ENCODE measurements at regions not wholly inside any gene's neighbourhood (a gene's known extent, or its start where the extent isn't known, plus 50 kb on each side); places are given as distances from the start of the nearest gene placed in this dataset.
"Not testable (repeated sequence)": the region's sequence is repeated elsewhere in the genome, so short reads cannot be mapped to it uniquely, and the experiment has no call there.

DNA sequence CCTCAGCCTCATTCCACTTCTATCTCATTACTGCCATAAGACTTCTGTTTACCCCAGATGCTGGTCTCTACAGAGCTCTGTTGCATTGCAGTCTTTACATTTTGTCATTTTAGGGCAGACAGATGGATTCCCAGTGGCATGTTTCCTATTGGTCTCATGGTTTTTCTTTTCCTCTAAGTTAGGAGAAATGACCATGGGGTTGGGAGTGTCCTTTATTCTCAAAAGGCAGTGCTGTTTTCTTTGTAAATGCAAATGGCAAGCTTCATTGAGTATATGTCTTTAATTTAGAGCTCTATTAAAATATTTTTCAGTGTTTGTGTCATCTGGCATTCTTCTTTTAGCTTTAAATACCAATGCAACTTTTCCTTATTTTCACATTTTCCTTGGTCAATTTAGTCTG is 57.0 kb downstream of the MSTN start:
- Histone ChIP-seq H3K9ac (ENCODE audit: low read depth, low read length) (no peak overlapping the region), H3K27me3 (ENCODE audit: control insufficient read depth, insufficient read depth, low read length) (no peaks in the 10 kb centered on the region), H3K4me1 (ENCODE audit: control insufficient read depth, insufficient read depth, low read length) (peaks cover 6% of the 10 kb centered on the region), H3K9me3 (replicated peaks; ENCODE audit: low read length) (no peaks in the 10 kb centered on the region), H3K4me3 (ENCODE audit: low read length) (no peak overlapping the region), H3K36me3 (ENCODE audit: insufficient read depth, low read length) (no peaks in the 10 kb centered on the region), H3K4me2 (ENCODE audit: low read length) (no peak overlapping the region)

DNA sequence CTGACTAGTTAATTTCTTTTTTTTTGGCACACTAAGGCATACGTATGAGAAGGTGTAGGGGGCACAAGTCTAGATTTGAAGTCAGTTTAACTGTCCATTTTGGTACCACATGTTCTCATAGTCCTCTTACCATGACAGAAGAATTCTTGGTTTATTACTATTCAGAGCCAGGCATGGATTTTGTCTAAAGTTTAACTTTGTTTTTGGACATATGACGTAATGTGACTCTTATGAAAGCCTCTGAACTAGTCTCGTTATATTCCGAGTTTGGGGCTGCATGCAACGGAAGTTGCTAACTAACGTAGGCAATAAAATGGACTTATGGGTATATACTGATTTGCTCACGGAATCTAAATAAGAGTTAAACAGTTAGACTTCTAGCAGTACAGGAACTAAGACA is 62.9 kb downstream of the MSTN start:
- Histone ChIP-seq H3K4me3 (ENCODE audit: low read length) (no peak overlapping the region), H3K9me3 (replicated peaks; ENCODE audit: low read length) (peaks cover 5% of the 10 kb centered on the region), H3K9ac (ENCODE audit: low read depth, low read length) (no peak overlapping the region), H3K4me2 (ENCODE audit: low read length) (no peak overlapping the region), H3K27me3 (ENCODE audit: control insufficient read depth, insufficient read depth, low read length) (no peaks in the 10 kb centered on the region), H3K36me3 (ENCODE audit: insufficient read depth, low read length) (no peaks in the 10 kb centered on the region), H3K4me1 (ENCODE audit: control insufficient read depth, insufficient read depth, low read length) (no peaks in the 10 kb centered on the region)

GRCh38 chr2:189998665-189999064 is 63.9 kb downstream of the MSTN start:
- not testable (repeated sequence) for H3K4me3 ChIP-seq (ENCODE audit: low read length)

DNA sequence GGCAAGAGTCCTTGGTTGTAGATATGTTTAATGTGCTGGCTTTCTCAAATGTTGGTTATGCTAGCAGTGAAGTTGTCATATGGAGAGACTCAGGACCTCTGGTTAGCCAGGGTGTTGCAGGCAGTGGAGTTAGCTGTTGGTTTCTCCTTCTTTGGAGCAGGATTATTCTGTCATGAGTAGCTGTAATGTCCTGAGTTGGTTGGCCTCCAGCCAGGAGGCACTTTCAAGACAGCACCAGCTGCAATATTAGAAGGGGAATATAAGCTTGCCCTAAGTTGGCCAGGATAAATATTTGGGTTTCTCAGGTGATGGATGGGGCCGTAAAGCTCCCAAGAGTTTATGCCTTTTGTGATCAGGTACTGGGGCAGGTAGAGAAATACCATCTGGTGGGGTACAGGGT is 65.5 kb downstream of the MSTN start:
- Histone ChIP-seq H3K4me3 (ENCODE audit: low read length) (no peak overlapping the region), H3K36me3 (ENCODE audit: insufficient read depth, low read length) (no peaks in the 10 kb centered on the region), H3K4me1 (ENCODE audit: control insufficient read depth, insufficient read depth, low read length) (no peaks in the 10 kb centered on the region), H3K4me2 (ENCODE audit: low read length) (no peak overlapping the region), H3K27me3 (ENCODE audit: control insufficient read depth, insufficient read depth, low read length) (no peaks in the 10 kb centered on the region), H3K9me3 (replicated peaks; ENCODE audit: low read length) (peaks cover 5% of the 10 kb centered on the region), H3K9ac (ENCODE audit: low read depth, low read length) (no peak overlapping the region)

More at GRCh38 chr2:189998665-189999064, 63.9 kb downstream of the MSTN start:
- H3K9me3 ChIP-seq (replicated peaks; ENCODE audit: low read length); H3K4me2 ChIP-seq (ENCODE audit: low read length); H3K9ac ChIP-seq (ENCODE audit: low read depth, low read length); H3K27me3 ChIP-seq (ENCODE audit: control insufficient read depth, insufficient read depth, low read length); H3K36me3 ChIP-seq (ENCODE audit: insufficient read depth, low read length); H3K4me1 ChIP-seq (ENCODE audit: control insufficient read depth, insufficient read depth, low read length): not testable (repeated sequence)

DNA sequence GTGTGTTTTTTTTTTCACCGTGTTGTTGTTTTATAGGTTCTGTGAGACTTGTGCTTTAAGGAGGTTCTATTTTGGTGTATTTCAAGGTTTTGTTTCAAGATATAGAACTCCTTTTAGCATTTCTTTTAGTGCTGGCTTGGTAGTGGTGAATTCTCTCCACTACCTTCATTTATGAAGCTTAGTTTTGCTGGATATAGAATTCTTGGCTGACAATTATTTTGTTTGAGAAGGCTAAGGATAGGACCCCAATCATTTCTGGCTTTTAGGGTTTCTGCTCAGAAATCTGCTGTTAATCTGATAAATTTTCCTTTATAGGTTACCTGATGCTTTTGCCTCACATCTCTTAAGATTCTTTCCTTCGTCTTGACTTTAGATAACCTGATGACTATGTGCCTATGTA is 66.8 kb downstream of the MSTN start:
- Histone ChIP-seq H3K4me1 (ENCODE audit: control insufficient read depth, insufficient read depth, low read length) (no peaks in the 10 kb centered on the region), H3K9ac (ENCODE audit: low read depth, low read length) (no peak overlapping the region), H3K4me3 (ENCODE audit: low read length) (no peak overlapping the region), H3K36me3 (ENCODE audit: insufficient read depth, low read length) (no peaks in the 10 kb centered on the region), H3K27me3 (ENCODE audit: control insufficient read depth, insufficient read depth, low read length) (no peaks in the 10 kb centered on the region), H3K9me3 (replicated peaks; ENCODE audit: low read length) (peaks cover 5% of the 10 kb centered on the region), H3K4me2 (ENCODE audit: low read length) (no peak overlapping the region)

DNA sequence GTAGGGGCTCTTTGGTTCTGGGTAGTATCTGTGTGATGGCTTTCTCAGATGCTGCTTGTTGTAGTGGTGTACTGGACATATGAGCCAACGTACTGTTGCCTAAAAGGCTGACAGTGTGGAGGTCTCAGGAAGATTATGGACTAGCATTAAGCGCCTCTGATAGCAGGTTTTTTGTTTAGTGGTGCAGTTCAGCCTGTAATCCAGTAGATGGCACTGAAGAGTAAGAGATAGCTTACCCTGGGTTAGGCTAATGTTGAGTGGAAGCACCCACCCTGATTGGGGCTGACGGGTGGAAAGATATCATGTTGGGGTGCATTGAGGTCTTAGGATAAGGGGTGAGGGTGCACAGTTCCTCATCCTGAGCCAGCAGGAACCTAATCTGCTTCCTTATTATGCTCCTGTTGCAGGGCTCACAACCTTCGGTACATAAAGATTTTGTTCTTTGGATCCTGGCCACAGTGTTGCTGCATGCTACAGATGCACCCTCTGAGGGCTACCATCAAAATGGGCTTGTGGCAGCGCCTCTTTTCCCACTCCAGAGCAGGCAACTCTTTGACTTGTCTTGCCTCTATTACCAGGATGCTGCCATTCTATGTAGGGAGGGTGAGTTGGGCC is 79.6 kb downstream of the MSTN start:
- Histone ChIP-seq H3K36me3 (ENCODE audit: insufficient read depth, low read length) (no peaks in the 10 kb centered on the region), H3K4me3 (ENCODE audit: low read length) (no peak overlapping the region), H3K9ac (ENCODE audit: low read depth, low read length) (no peak overlapping the region), H3K4me2 (ENCODE audit: low read length) (no peak overlapping the region), H3K27me3 (ENCODE audit: control insufficient read depth, insufficient read depth, low read length) (no peaks in the 10 kb centered on the region), H3K9me3 (replicated peaks; ENCODE audit: low read length) (peaks cover 15% of the 10 kb centered on the region), H3K4me1 (ENCODE audit: control insufficient read depth, insufficient read depth, low read length) (no peaks in the 10 kb centered on the region)

DNA sequence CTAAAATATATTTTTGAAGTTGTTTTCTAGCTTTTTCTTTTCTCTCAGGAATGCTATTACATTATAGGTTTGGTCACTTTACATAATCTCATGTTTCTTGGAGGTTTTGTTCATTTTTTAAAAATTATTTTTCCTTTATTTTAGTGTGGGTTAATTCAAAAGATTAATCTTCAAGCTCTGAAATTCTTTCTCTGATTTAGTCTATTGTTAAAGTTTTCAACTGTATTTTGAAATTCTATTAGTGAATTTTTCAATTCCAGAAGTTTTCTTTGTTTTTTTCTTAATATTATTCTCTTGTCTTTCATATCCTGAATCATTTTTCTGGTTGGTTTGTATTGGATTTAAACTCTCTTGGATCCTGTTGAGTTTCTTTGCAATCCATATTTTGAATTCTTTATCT is 80.4 kb downstream of the MSTN start:
- H3K4me1 ChIP-seq (ENCODE audit: control insufficient read depth, insufficient read depth, low read length) = no peaks in the 10 kb centered on the region
- peaks cover 15% of the 10 kb centered on the region for H3K9me3 ChIP-seq (replicated peaks; ENCODE audit: low read length)
- no peaks in the 10 kb centered on the region for H3K36me3 ChIP-seq (ENCODE audit: insufficient read depth, low read length)
- no peak overlapping the region for H3K4me3 ChIP-seq (ENCODE audit: low read length)
- H3K9ac ChIP-seq (ENCODE audit: low read depth, low read length) = no peak overlapping the region
- H3K27me3 ChIP-seq (ENCODE audit: control insufficient read depth, insufficient read depth, low read length) = no peaks in the 10 kb centered on the region
- no peak overlapping the region for H3K4me2 ChIP-seq (ENCODE audit: low read length)

DNA sequence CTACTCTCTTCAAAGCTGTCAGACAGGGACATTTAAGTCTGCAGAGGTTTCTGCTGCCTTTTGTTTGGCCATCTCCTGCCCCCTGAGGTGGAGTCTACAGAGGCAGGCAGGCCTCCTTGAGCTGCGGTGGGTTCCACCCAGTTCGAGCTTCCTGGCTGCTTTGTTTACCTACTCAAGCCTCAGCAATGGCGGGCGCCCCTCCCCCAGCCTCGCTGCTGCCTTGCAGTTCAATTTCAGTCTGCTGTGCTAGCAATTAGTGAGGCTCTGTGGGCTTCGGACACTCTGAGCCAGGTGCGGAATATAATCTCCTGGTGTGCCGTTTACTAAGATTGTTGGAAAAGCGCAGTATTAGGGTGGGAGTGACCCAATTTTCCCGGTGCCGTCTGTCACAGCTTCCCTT is 86.0 kb downstream of the MSTN start:
- H3K4me2 ChIP-seq (ENCODE audit: low read length); H3K36me3 ChIP-seq (ENCODE audit: insufficient read depth, low read length); H3K4me1 ChIP-seq (ENCODE audit: control insufficient read depth, insufficient read depth, low read length); H3K9me3 ChIP-seq (replicated peaks; ENCODE audit: low read length); H3K27me3 ChIP-seq (ENCODE audit: control insufficient read depth, insufficient read depth, low read length); H3K4me3 ChIP-seq (ENCODE audit: low read length); H3K9ac ChIP-seq (ENCODE audit: low read depth, low read length): not testable (repeated sequence)

DNA sequence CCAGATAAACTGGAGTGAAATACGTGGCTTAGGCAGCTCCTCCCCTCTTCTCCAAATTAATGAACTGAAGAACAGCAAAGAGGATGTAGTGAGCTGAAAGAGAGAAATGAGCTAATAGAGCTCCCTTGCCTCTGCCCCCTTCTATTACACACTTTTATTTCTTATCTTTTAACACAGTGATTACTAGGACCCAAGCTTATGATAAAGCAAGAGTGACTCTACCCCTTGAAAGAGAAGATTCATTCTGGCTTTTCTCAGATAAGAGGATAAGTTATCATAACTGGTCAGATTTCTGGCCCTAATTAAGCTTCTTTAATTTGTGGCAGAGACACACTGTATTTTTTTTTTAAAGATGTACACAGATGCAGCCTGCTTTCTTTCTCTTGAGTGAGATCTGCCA is 102.2 kb downstream of the MSTN start:
- Histone ChIP-seq H3K9ac (ENCODE audit: low read depth, low read length) (no peak overlapping the region), H3K4me3 (ENCODE audit: low read length) (no peak overlapping the region), H3K9me3 (replicated peaks; ENCODE audit: low read length) (no peaks in the 10 kb centered on the region), H3K36me3 (ENCODE audit: insufficient read depth, low read length) (no peaks in the 10 kb centered on the region), H3K4me2 (ENCODE audit: low read length) (no peak overlapping the region), H3K4me1 (ENCODE audit: control insufficient read depth, insufficient read depth, low read length) (no peaks in the 10 kb centered on the region), H3K27me3 (ENCODE audit: control insufficient read depth, insufficient read depth, low read length) (no peaks in the 10 kb centered on the region)

DNA sequence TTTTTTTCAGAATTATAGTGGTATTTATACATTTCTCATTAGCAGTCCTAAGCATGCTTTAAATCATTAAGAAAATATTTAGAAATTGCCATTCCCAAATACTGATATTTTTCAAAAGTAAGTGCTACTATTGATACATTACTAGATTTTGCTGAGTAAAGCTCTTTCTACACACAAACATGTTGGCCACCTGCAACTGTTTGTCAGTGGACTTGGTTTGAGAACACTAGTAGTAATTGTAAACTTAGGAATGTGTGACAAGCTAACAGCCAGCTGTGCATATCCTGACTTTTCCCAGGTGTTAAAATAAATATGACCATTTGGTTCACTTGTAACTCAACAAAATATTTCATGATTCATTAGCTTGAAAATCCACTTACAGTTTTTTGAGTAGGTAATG is 103.1 kb downstream of the MSTN start:
- no peaks in the 10 kb centered on the region for H3K9me3 ChIP-seq (replicated peaks; ENCODE audit: low read length)

DNA sequence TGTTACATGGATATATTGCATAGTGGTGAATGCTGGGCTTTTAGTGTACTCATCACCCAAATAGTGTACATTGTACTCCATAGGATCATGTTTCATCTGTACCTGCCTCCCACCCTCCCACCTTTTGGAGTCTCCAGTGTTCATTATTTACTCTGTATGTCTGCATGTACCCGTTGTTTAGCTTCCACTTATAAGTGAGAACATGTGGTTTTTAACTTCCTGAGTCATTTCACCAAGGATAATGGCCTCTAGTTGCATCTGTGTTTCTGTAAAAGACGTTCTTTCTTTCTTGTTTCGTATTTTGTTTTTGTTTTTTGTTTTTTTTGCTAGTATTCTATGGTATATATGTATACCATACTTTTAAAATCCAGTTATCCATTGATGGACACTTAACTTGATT is 107.5 kb downstream of the MSTN start:
- Histone ChIP-seq H3K9me3 (replicated peaks; ENCODE audit: low read length) (no peaks in the 10 kb centered on the region), H3K9ac (ENCODE audit: low read depth, low read length) (no peak overlapping the region), H3K4me1 (ENCODE audit: control insufficient read depth, insufficient read depth, low read length) (no peaks in the 10 kb centered on the region), H3K36me3 (ENCODE audit: insufficient read depth, low read length) (no peaks in the 10 kb centered on the region), H3K27me3 (ENCODE audit: control insufficient read depth, insufficient read depth, low read length) (no peaks in the 10 kb centered on the region), H3K4me2 (ENCODE audit: low read length) (no peak overlapping the region), H3K4me3 (ENCODE audit: low read length) (no peak overlapping the region)

More for the DNA sequence above, 103.1 kb downstream of the MSTN start:
- Histone ChIP-seq H3K36me3 (ENCODE audit: insufficient read depth, low read length) (no peaks in the 10 kb centered on the region), H3K27me3 (ENCODE audit: control insufficient read depth, insufficient read depth, low read length) (no peaks in the 10 kb centered on the region), H3K4me2 (ENCODE audit: low read length) (no peak overlapping the region), H3K4me3 (ENCODE audit: low read length) (no peak overlapping the region), H3K4me1 (ENCODE audit: control insufficient read depth, insufficient read depth, low read length) (no peaks in the 10 kb centered on the region), H3K9ac (ENCODE audit: low read depth, low read length) (no peak overlapping the region)

GRCh38 chr2:189952536-189953109 is 109.9 kb downstream of the MSTN start:
- Histone ChIP-seq H3K36me3 (ENCODE audit: insufficient read depth, low read length) (no peaks in the 10 kb centered on the region), H3K27me3 (ENCODE audit: control insufficient read depth, insufficient read depth, low read length) (no peaks in the 10 kb centered on the region), H3K4me3 (ENCODE audit: low read length) (no peak overlapping the region), H3K9ac (ENCODE audit: low read depth, low read length) (no peak overlapping the region), H3K4me2 (ENCODE audit: low read length) (no peak overlapping the region), H3K9me3 (replicated peaks; ENCODE audit: low read length) (no peaks in the 10 kb centered on the region), H3K4me1 (ENCODE audit: control insufficient read depth, insufficient read depth, low read length) (no peaks in the 10 kb centered on the region)

Data from skeletal muscle satellite cell (primary cell).